ENCODE measurements at regions not wholly inside any gene's neighbourhood (a gene's known extent, or its start where the extent isn't known, plus 50 kb on each side); places are given as distances from the start of the nearest gene placed in this dataset.
A peak's percentile ranks its signal among the peaks of the same experiment; 100 is the strongest.

DNA sequence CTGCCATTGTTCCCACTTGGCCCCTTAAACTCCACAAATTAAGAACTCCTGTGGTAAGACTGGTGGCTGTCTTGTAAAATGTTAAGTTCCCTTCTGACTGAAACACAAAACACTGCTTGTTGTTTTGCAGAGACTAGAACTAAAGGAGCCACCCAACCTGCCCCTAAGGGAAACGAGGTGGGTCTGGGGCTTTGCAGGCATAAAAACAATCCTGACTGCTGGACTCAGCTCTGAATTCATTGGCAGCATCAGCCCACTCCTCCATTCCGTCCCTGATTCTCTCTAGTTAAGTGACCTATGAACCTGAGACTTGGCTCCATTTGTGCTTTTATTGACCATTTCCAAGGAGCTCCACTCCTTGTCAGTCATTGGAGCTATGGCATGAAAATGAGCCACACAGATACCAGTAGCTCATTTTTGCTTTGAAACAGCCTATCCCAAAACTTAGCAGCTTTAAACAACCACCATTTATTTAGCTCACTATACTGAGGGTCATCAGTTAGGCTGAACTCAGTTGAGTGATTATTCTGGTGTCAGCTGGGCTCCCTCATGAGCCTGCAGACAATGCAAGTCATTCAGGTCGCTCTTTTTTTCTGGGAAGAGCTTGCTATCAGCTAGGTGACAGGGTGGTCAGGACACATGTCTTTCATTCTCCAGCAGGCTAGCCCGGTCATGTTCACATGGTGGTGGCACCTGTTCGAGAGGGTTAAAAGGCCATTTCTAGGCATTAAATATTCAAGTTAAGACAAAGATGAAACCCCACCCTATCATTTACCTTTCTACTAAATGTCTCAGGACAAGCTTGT is 175.1 kb upstream of the CTNNB1 start:
- no peaks in the 10 kb centered on the region for H3K9me3 ChIP-seq (ENCODE audit: low read depth)
- WGBS, 2 experiments (ENCODE audit: low coverage in 1 of 2, low lambda C conversion rate in 2 of 2, missing lambda C conversion rate in 2 of 2) = 37 to 42% methylated on average over 5 of the region's 5 CpGs
- no peak for DNase-seq
- H3K27ac ChIP-seq = no peak overlapping the region
- H2AFZ ChIP-seq = no peak overlapping the region
- in situ Hi-C loops (cut with MboI) = no loop called here
- H3K79me2 ChIP-seq (ENCODE audit: insufficient read depth) = no peaks in the 10 kb centered on the region
- no peak overlapping the region for H3K4me3 ChIP-seq
- H3K27me3 ChIP-seq (replicated peaks; ENCODE audit: insufficient read depth) = no peaks in the 10 kb centered on the region
- H3K9me2 ChIP-seq (ENCODE audit: insufficient read depth) = no peaks in the 10 kb centered on the region
- H3K36me3 ChIP-seq (ENCODE audit: low read depth) = no peaks in the 10 kb centered on the region
- TF ChIP-seq EZH2 (IDR thresholded peaks at IDR 0.05; ENCODE audit: insufficient read depth, poor library complexity, severe bottlenecking) (no peak), EZH2phosphoT487 (IDR thresholded peaks at IDR 0.05; ENCODE audit: insufficient read depth, low read depth) (no peak)
- no peaks in the 10 kb centered on the region for H3F3A ChIP-seq (ENCODE audit: insufficient read depth)
- H3K4me2 ChIP-seq (ENCODE audit: unreplicated experiment) = no peak overlapping the region
- H3K4me1 ChIP-seq (ENCODE audit: insufficient read depth) = no peaks in the 10 kb centered on the region
- no peaks in the 10 kb centered on the region for H4K20me1 ChIP-seq (ENCODE audit: insufficient read depth)
- H3K9ac ChIP-seq = no peak overlapping the region

GRCh38 chr3:41026394-41027177 is 172.7 kb upstream of the CTNNB1 start:
- WGBS, 2 experiments (ENCODE audit: low coverage in 1 of 2, low lambda C conversion rate in 2 of 2, missing lambda C conversion rate in 2 of 2) = 19 to 21% methylated on average over 2 to 3 of the region's 3 CpGs

DNA sequence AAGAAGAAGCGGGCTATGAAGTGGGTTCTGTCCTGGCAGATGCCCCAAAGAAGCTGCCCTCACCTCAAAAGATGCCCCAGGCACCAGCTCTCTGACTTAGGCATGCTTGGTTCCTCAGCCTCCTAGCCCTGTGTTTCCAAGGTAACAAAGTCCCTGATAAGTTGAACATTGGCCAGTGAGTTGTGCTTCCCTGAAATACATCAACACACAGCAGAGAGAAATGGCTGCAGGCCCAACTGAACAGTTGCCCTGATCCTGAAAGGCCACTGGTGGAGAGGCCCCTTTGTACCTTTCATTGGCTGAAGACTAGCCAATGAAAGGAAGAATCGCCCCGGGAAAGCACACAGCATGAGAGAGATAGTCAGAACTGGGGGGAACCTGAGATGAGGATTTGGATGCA is 169.9 kb upstream of the CTNNB1 start:
- no peak overlapping the region for H3K4me3 ChIP-seq
- H3K4me1 ChIP-seq (ENCODE audit: insufficient read depth) = no peaks in the 10 kb centered on the region
- H3F3A ChIP-seq (ENCODE audit: insufficient read depth) = no peaks in the 10 kb centered on the region
- H3K36me3 ChIP-seq (ENCODE audit: low read depth) = no peaks in the 10 kb centered on the region
- no peaks in the 10 kb centered on the region for H4K20me1 ChIP-seq (ENCODE audit: insufficient read depth)
- no peak for DNase-seq
- H3K9me3 ChIP-seq (ENCODE audit: low read depth) = no peaks in the 10 kb centered on the region
- TF ChIP-seq EZH2phosphoT487 (IDR thresholded peaks at IDR 0.05; ENCODE audit: insufficient read depth, low read depth) = no peak
- no peak for TF ChIP-seq EZH2 (IDR thresholded peaks at IDR 0.05; ENCODE audit: insufficient read depth, poor library complexity, severe bottlenecking)
- H3K27ac ChIP-seq = no peak overlapping the region
- no peak overlapping the region for H2AFZ ChIP-seq
- in situ Hi-C loops (cut with MboI) = no loop called here
- H3K79me2 ChIP-seq (ENCODE audit: insufficient read depth) = no peaks in the 10 kb centered on the region
- no peak overlapping the region for H3K4me2 ChIP-seq (ENCODE audit: unreplicated experiment)
- 27 to 33% methylated on average over 3 of the region's 3 CpGs for WGBS, 2 experiments (ENCODE audit: low coverage in 1 of 2, low lambda C conversion rate in 2 of 2, missing lambda C conversion rate in 2 of 2)
- no peaks in the 10 kb centered on the region for H3K27me3 ChIP-seq (replicated peaks; ENCODE audit: insufficient read depth)
- no peaks in the 10 kb centered on the region for H3K9me2 ChIP-seq (ENCODE audit: insufficient read depth)
- H3K9ac ChIP-seq = no peak overlapping the region

More at GRCh38 chr3:41026394-41027177, 172.7 kb upstream of the CTNNB1 start:
- Histone ChIP-seq H3K4me3 (no peak overlapping the region), H3K4me2 (ENCODE audit: unreplicated experiment) (no peak overlapping the region), H3F3A (ENCODE audit: insufficient read depth) (no peaks in the 10 kb centered on the region), H4K20me1 (ENCODE audit: insufficient read depth) (no peaks in the 10 kb centered on the region), H3K27me3 (replicated peaks; ENCODE audit: insufficient read depth) (no peaks in the 10 kb centered on the region), H3K4me1 (ENCODE audit: insufficient read depth) (no peaks in the 10 kb centered on the region), H3K9ac (no peak overlapping the region), H3K9me3 (ENCODE audit: low read depth) (no peaks in the 10 kb centered on the region), H3K9me2 (ENCODE audit: insufficient read depth) (no peaks in the 10 kb centered on the region), H2AFZ (no peak overlapping the region), H3K79me2 (ENCODE audit: insufficient read depth) (no peaks in the 10 kb centered on the region), H3K27ac (no peak overlapping the region), H3K36me3 (ENCODE audit: low read depth) (no peaks in the 10 kb centered on the region)
- no peak for TF ChIP-seq EZH2 (IDR thresholded peaks at IDR 0.05; ENCODE audit: insufficient read depth, poor library complexity, severe bottlenecking)
- no peak for TF ChIP-seq EZH2phosphoT487 (IDR thresholded peaks at IDR 0.05; ENCODE audit: insufficient read depth, low read depth)
- in situ Hi-C loops (cut with MboI) = no loop called here
- DNase-seq = peak; percentile 69

DNA sequence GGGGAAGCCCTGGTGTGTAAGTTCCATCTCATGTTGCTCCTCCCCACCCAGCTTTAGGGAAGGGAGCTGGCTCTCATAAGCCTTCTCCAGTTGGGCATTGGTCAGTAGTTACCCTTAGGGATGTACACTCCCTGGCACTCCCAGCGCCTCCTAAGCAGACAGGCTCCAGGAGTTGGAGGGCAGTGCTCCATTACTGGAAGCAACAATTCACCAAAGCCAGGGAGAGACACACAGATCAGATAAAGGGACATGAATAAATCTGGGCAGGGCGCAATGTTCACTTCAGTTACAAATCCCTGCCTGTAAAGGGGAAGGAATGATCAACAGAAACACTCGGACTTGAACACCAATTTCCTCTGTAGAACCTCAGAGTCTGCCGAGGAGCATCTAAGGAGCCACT is 169.1 kb upstream of the CTNNB1 start:
- DNase-seq = no peak
- no peaks in the 10 kb centered on the region for H3K9me3 ChIP-seq (ENCODE audit: low read depth)
- no peak overlapping the region for H3K27ac ChIP-seq
- WGBS, 2 experiments (ENCODE audit: low coverage in 1 of 2, low lambda C conversion rate in 2 of 2, missing lambda C conversion rate in 2 of 2) = 61 to 65% methylated on average over 4 of the region's 4 CpGs
- no peaks in the 10 kb centered on the region for H3F3A ChIP-seq (ENCODE audit: insufficient read depth)
- no peak overlapping the region for H3K4me2 ChIP-seq (ENCODE audit: unreplicated experiment)
- no peak overlapping the region for H2AFZ ChIP-seq
- no peak for TF ChIP-seq EZH2 (IDR thresholded peaks at IDR 0.05; ENCODE audit: insufficient read depth, poor library complexity, severe bottlenecking)
- no peak for TF ChIP-seq EZH2phosphoT487 (IDR thresholded peaks at IDR 0.05; ENCODE audit: insufficient read depth, low read depth)
- no peaks in the 10 kb centered on the region for H3K4me1 ChIP-seq (ENCODE audit: insufficient read depth)
- no peak overlapping the region for H3K4me3 ChIP-seq
- H4K20me1 ChIP-seq (ENCODE audit: insufficient read depth) = no peaks in the 10 kb centered on the region
- H3K27me3 ChIP-seq (replicated peaks; ENCODE audit: insufficient read depth) = no peaks in the 10 kb centered on the region
- H3K9me2 ChIP-seq (ENCODE audit: insufficient read depth) = no peaks in the 10 kb centered on the region
- no peak overlapping the region for H3K9ac ChIP-seq
- in situ Hi-C loops (cut with MboI) = no loop called here
- no peaks in the 10 kb centered on the region for H3K36me3 ChIP-seq (ENCODE audit: low read depth)
- no peaks in the 10 kb centered on the region for H3K79me2 ChIP-seq (ENCODE audit: insufficient read depth)
